Fibroblast of pulmonary artery (primary cell): ENCODE measurements at regions not wholly inside any gene's neighbourhood (a gene's known extent, or its start where the extent isn't known, plus 50 kb on each side); places are given as distances from the start of the nearest gene placed in this dataset.
"Not testable (repeated sequence)": the region's sequence is repeated elsewhere in the genome, so short reads cannot be mapped to it uniquely, and the experiment has no call there.

ENCODE experiments used
- DNase-seq: peaks from one replicate; pipeline ENCODE4 v3.0.0-alpha.2; 2010; ENCODE audit warnings: low read depth
- H3K4me3 ChIP-seq: replicated peaks from 2 replicates; pipeline ENCODE4 v1.5.1; 2011; ENCODE audit warnings: low read depth, mild to moderate bottlenecking, control low read depth, low read length, moderate library complexity
- TF ChIP-seq, protein P1 (sequence below): IDR thresholded peaks from 2 replicates; pipeline ENCODE4 v1.5.1; 2011; ENCODE audit warnings: mild to moderate bottlenecking, control low read depth, low read length, inconsistent platforms; ENCODE audit errors: missing control alignments

GRCh38 chr6:144918073-144918472 is 632.9 kb downstream of the UTRN start:
- H3K4me3 ChIP-seq = no peak overlapping the region
- TF ChIP-seq, protein P1, sequence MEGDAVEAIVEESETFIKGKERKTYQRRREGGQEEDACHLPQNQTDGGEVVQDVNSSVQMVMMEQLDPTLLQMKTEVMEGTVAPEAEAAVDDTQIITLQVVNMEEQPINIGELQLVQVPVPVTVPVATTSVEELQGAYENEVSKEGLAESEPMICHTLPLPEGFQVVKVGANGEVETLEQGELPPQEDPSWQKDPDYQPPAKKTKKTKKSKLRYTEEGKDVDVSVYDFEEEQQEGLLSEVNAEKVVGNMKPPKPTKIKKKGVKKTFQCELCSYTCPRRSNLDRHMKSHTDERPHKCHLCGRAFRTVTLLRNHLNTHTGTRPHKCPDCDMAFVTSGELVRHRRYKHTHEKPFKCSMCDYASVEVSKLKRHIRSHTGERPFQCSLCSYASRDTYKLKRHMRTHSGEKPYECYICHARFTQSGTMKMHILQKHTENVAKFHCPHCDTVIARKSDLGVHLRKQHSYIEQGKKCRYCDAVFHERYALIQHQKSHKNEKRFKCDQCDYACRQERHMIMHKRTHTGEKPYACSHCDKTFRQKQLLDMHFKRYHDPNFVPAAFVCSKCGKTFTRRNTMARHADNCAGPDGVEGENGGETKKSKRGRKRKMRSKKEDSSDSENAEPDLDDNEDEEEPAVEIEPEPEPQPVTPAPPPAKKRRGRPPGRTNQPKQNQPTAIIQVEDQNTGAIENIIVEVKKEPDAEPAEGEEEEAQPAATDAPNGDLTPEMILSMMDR = no peak
- DNase-seq = no peak

GRCh38 chr6:144919560-144919959 is 634.4 kb downstream of the UTRN start:
- no peak for DNase-seq
- H3K4me3 ChIP-seq = no peak overlapping the region
- TF ChIP-seq, protein P1 = no peak

DNA sequence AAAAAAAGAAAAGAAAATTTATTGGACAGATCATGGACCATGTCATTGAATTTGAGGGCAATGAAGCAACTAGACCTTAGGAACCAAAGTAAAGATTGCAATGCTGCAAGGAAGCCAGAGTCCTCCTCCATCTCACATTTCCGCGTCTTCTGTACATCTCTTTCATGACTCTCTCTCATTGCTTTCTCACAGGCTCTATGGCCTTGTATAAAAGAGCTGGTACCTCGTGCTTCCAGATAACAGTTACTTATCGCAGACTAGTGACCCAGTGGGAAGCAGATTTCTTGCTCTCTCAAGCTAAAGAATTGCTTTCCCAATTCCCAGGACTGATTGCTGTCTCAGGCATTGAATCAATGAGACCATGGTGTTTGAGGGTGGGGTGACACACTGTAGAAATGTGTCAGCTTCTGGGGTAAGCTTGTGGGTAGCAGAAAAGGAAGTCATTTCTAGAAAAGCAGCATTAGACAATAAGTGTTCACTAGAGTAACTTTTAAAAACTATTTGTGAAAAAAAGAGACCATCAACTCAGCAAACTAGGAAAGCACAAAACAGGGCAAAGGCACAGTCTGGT is 635.3 kb downstream of the UTRN start:
- H3K4me3 ChIP-seq = no peak overlapping the region
- no peak for DNase-seq
- TF ChIP-seq, protein P1 = no peak

DNA sequence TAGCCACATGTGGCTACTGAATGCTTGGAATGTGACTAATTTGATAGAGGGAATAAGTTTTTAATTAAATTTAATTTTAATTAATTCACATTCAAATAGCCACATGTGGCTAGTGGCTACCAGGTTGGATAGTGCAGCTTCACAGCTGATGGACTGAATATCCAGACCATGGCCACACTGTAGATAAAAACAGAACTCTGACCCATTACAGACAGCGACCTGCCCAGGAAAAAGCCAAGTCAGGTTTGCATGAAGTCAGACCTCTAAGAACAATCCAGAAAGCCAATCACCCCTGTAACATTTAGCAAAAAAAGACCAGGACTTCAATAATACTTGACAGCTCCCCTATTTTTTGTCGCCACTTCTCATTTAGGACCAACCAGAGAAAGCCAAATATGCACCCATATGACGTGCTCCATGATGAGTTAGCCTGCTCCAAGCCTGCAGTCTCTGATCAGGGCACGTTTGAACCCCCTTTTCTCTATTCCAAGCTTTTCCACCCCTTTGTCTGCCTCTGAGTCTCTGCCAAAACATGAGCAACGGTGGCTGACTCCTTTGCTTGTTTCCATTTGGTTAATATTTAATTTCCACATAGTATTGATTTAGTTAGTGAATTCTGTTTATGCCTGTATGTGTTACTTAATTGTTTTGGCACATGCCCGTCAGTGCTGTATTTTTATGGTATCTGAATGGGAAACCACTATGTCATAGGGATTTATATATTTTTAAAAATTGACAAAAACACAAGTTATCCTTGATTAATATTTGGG is 636.3 kb downstream of the UTRN start:
- DNase-seq = no peak
- TF ChIP-seq, protein P1 = no peak
- no peak overlapping the region for H3K4me3 ChIP-seq

DNA sequence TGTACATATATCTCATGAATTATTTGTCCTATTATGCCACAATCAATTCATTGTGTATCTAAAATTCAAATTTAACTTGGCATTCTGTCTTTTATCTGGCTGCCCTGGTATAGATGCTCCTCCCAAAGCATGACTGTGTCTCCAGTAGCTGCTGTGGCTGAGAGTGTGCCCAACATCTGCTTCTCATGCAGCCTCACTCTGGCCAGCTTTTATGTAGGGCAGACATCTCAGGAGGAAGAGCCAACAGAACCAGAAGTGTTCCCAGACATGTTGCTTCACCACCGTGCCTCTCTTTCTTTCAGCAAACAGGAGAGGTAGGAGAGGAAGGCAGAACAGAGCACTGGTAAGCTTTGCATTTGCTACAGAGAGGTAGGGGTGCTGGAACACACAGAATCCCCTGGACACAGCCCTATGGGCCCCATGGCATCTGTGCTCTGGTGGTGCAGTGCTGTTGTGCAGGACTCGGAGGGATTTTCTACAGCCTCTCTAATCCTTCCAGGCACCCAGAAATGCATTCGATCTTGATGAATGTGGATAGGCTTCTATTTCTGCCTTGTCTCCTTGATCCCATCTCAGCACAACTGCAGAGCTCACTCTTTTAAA is 637.1 kb downstream of the UTRN start:
- no peak for DNase-seq
- H3K4me3 ChIP-seq = no peak overlapping the region
- TF ChIP-seq, protein P1 = no peak

- H3K4me3 ChIP-seq, DNase-seq: not testable (repeated sequence)
These were observed 637.8 kb downstream of the UTRN start for GRCh38 chr6:144922771-144923490.

DNA sequence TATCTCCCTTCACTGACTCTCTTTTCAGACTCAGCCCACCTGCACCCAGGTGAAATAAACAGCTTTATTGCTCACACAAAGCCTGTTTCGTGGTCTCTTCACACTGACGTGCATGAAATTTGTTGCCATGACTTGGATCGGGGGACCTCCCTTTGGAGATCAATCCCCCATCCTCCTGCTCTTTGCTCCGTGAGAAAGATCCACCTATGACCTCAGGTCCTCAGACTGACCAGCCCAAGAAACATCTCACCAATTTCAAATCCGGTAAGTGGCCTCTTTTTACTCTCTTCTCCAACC is 638.3 kb downstream of the UTRN start:
- not testable (repeated sequence) for DNase-seq, H3K4me3 ChIP-seq
